ENCODE measurements at regions not wholly inside any gene's neighbourhood (a gene's known extent, or its start where the extent isn't known, plus 50 kb on each side); places are given as distances from the start of the nearest gene placed in this dataset.

- H2BK5ac ChIP-seq (ENCODE audit: low read length): no peak overlapping the region
- H2AFZ ChIP-seq (ENCODE audit: low read length): no peak overlapping the region
- no peak overlapping the region for H4K8ac ChIP-seq (ENCODE audit: low read depth, low read length)
- no peak overlapping the region for H3K4me2 ChIP-seq (ENCODE audit: insufficient read depth, low read length, poor library complexity, severe bottlenecking)
- no peak overlapping the region for H2AK5ac ChIP-seq (ENCODE audit: low read depth, low read length)
- peaks cover 0 to 17% (median 0%) of the 10 kb centered on the region in 3 experiments for H3K27me3 ChIP-seq (ENCODE audit: control insufficient read depth in 3 of 3, insufficient read depth in 3 of 3, low read depth in 1 of 3, low read length in 3 of 3)
- no peak overlapping the region for H4K91ac ChIP-seq (ENCODE audit: low read depth, low read length, poor library complexity)
- DNase-seq (ENCODE audit: low spot score): no peak
- H2BK15ac ChIP-seq (ENCODE audit: low read length): no peak overlapping the region
- H3K14ac ChIP-seq (ENCODE audit: low read length): no peak overlapping the region
- H3K4me3 ChIP-seq (ENCODE audit: low read length in 2 of 2): no peak overlapping the region
- WGBS, 2 donors (ENCODE audit: extremely low coverage in 2 of 2, insufficient read length in 2 of 2, insufficient replicate concordance in 1 of 2): no CpG with 5 or more reads among the region's 3 CpGs
- H3K79me1 ChIP-seq (ENCODE audit: low read depth, low read length): no peaks in the 10 kb centered on the region
- no peak overlapping the region for H2BK12ac ChIP-seq (ENCODE audit: low read length)
- H3K9me3 ChIP-seq (replicated peaks in 1 of 2; ENCODE audit: control insufficient read depth in 2 of 2, insufficient read depth in 1 of 2, low read depth in 1 of 2, low read length in 2 of 2): no peaks in the 10 kb centered on the region
- no peak overlapping the region for H3K23ac ChIP-seq (ENCODE audit: low read depth, low read length, poor library complexity)
- no peak overlapping the region for H3K18ac ChIP-seq (ENCODE audit: low read length)
- H3K4ac ChIP-seq (ENCODE audit: low read length): no peak overlapping the region
- H3K27ac ChIP-seq (replicated peaks; ENCODE audit: low read length): no peak overlapping the region
- H3K9ac ChIP-seq (ENCODE audit: low read depth, low read length, poor library complexity): no peak overlapping the region
- peaks cover 0 to 13% of the 10 kb centered on the region in 2 donors for H3K4me1 ChIP-seq (ENCODE audit: control insufficient read depth in 2 of 2, insufficient read depth in 1 of 2, low read depth in 1 of 2, low read length in 2 of 2)
- no peak overlapping the region for H2BK120ac ChIP-seq (ENCODE audit: low read depth, low read length)
- no peaks in the 10 kb centered on the region for H3K36me3 ChIP-seq (replicated peaks in 1 of 2; ENCODE audit: control insufficient read depth in 2 of 2, insufficient read depth in 2 of 2, low read length in 2 of 2)
Observed at GRCh38 chr5:62007457-62007856, 298.5 kb upstream of the KIF2A start.

GRCh38 chr5:62011089-62011664 is 294.8 kb upstream of the KIF2A start:
- H2BK15ac ChIP-seq (ENCODE audit: low read length): no peak overlapping the region
- no peak overlapping the region for H4K91ac ChIP-seq (ENCODE audit: low read depth, low read length, poor library complexity)
- no peaks in the 10 kb centered on the region for H3K9me3 ChIP-seq (replicated peaks in 1 of 2; ENCODE audit: control insufficient read depth in 2 of 2, insufficient read depth in 1 of 2, low read depth in 1 of 2, low read length in 2 of 2)
- H3K23ac ChIP-seq (ENCODE audit: low read depth, low read length, poor library complexity): no peak overlapping the region
- no peak overlapping the region for H3K14ac ChIP-seq (ENCODE audit: low read length)
- WGBS, 2 donors (ENCODE audit: extremely low coverage in 2 of 2, insufficient read length in 2 of 2, insufficient replicate concordance in 1 of 2): no CpG with 5 or more reads among the region's 5 CpGs
- no peak overlapping the region for H3K4me3 ChIP-seq (ENCODE audit: low read length in 2 of 2)
- H2AFZ ChIP-seq (ENCODE audit: low read length): no peak overlapping the region
- H3K36me3 ChIP-seq (replicated peaks in 1 of 2; ENCODE audit: control insufficient read depth in 2 of 2, insufficient read depth in 2 of 2, low read length in 2 of 2): no peaks in the 10 kb centered on the region
- H2AK5ac ChIP-seq (ENCODE audit: low read depth, low read length): no peak overlapping the region
- H3K4me2 ChIP-seq (ENCODE audit: insufficient read depth, low read length, poor library complexity, severe bottlenecking): no peak overlapping the region
- no peak overlapping the region for H2BK5ac ChIP-seq (ENCODE audit: low read length)
- peak overlapping the region; percentile 79 for H3K27ac ChIP-seq (replicated peaks; ENCODE audit: low read length)
- no peak overlapping the region for H3K4ac ChIP-seq (ENCODE audit: low read length)
- no peaks in the 10 kb centered on the region for H3K79me1 ChIP-seq (ENCODE audit: low read depth, low read length)
- H2BK12ac ChIP-seq (ENCODE audit: low read length): no peak overlapping the region
- H3K9ac ChIP-seq (ENCODE audit: low read depth, low read length, poor library complexity): no peak overlapping the region
- peaks cover 0 to 13% of the 10 kb centered on the region in 2 donors for H3K4me1 ChIP-seq (ENCODE audit: control insufficient read depth in 2 of 2, insufficient read depth in 1 of 2, low read depth in 1 of 2, low read length in 2 of 2)
- no peak overlapping the region for H2BK120ac ChIP-seq (ENCODE audit: low read depth, low read length)
- DNase-seq (ENCODE audit: low spot score): peak; percentile 91
- H3K27me3 ChIP-seq (ENCODE audit: control insufficient read depth in 3 of 3, insufficient read depth in 3 of 3, low read depth in 1 of 3, low read length in 3 of 3): peaks cover 0 to 17% (median 0%) of the 10 kb centered on the region in 3 experiments
- peak overlapping the region; percentile 1 for H3K18ac ChIP-seq (ENCODE audit: low read length)
- H4K8ac ChIP-seq (ENCODE audit: low read depth, low read length): no peak overlapping the region

GRCh38 chr5:62017092-62017491 is 288.9 kb upstream of the KIF2A start:
- H3K4me1 ChIP-seq (ENCODE audit: control insufficient read depth in 2 of 2, insufficient read depth in 1 of 2, low read depth in 1 of 2, low read length in 2 of 2): peaks cover 0 to under 1% of the 10 kb centered on the region in 2 donors

GRCh38 chr5:62029303-62029702 is 276.7 kb upstream of the KIF2A start:
- H2AFZ ChIP-seq (ENCODE audit: low read length): no peak overlapping the region
- H4K91ac ChIP-seq (ENCODE audit: low read depth, low read length, poor library complexity): no peak overlapping the region
- no peak for DNase-seq (ENCODE audit: low spot score)
- H3K9ac ChIP-seq (ENCODE audit: low read depth, low read length, poor library complexity): no peak overlapping the region
- no peak overlapping the region for H2BK5ac ChIP-seq (ENCODE audit: low read length)
- H3K4me2 ChIP-seq (ENCODE audit: insufficient read depth, low read length, poor library complexity, severe bottlenecking): no peak overlapping the region
- no peak overlapping the region for H3K4ac ChIP-seq (ENCODE audit: low read length)
- H3K18ac ChIP-seq (ENCODE audit: low read length): no peak overlapping the region
- no CpG with 5 or more reads among the region's 2 CpGs for WGBS, 2 donors (ENCODE audit: extremely low coverage in 2 of 2, insufficient read length in 2 of 2, insufficient replicate concordance in 1 of 2)
- H3K79me1 ChIP-seq (ENCODE audit: low read depth, low read length): no peaks in the 10 kb centered on the region
- no peak overlapping the region for H2BK15ac ChIP-seq (ENCODE audit: low read length)
- H3K4me1 ChIP-seq (ENCODE audit: control insufficient read depth in 2 of 2, insufficient read depth in 1 of 2, low read depth in 1 of 2, low read length in 2 of 2): no peaks in the 10 kb centered on the region
- H3K27me3 ChIP-seq (ENCODE audit: control insufficient read depth in 3 of 3, insufficient read depth in 3 of 3, low read depth in 1 of 3, low read length in 3 of 3): no peaks in the 10 kb centered on the region
- H3K9me3 ChIP-seq (replicated peaks in 1 of 2; ENCODE audit: control insufficient read depth in 2 of 2, insufficient read depth in 1 of 2, low read depth in 1 of 2, low read length in 2 of 2): no peaks in the 10 kb centered on the region
- H4K8ac ChIP-seq (ENCODE audit: low read depth, low read length): no peak overlapping the region
- H2BK12ac ChIP-seq (ENCODE audit: low read length): no peak overlapping the region
- no peak overlapping the region for H2BK120ac ChIP-seq (ENCODE audit: low read depth, low read length)
- H3K36me3 ChIP-seq (replicated peaks in 1 of 2; ENCODE audit: control insufficient read depth in 2 of 2, insufficient read depth in 2 of 2, low read length in 2 of 2): no peaks in the 10 kb centered on the region
- H3K27ac ChIP-seq (replicated peaks; ENCODE audit: low read length): no peak overlapping the region
- H2AK5ac ChIP-seq (ENCODE audit: low read depth, low read length): no peak overlapping the region
- H3K23ac ChIP-seq (ENCODE audit: low read depth, low read length, poor library complexity): no peak overlapping the region
- H3K14ac ChIP-seq (ENCODE audit: low read length): no peak overlapping the region
- no peak overlapping the region for H3K4me3 ChIP-seq (ENCODE audit: low read length in 2 of 2)

More at GRCh38 chr5:62017092-62017491, 288.9 kb upstream of the KIF2A start:
- no peak overlapping the region for H3K14ac ChIP-seq (ENCODE audit: low read length)
- H3K79me1 ChIP-seq (ENCODE audit: low read depth, low read length): no peaks in the 10 kb centered on the region
- no peaks in the 10 kb centered on the region for H3K36me3 ChIP-seq (replicated peaks in 1 of 2; ENCODE audit: control insufficient read depth in 2 of 2, insufficient read depth in 2 of 2, low read length in 2 of 2)
- no peak overlapping the region for H2BK15ac ChIP-seq (ENCODE audit: low read length)
- H3K4ac ChIP-seq (ENCODE audit: low read length): no peak overlapping the region
- no peak overlapping the region for H3K23ac ChIP-seq (ENCODE audit: low read depth, low read length, poor library complexity)
- no peak for DNase-seq (ENCODE audit: low spot score)
- no peak overlapping the region for H3K4me2 ChIP-seq (ENCODE audit: insufficient read depth, low read length, poor library complexity, severe bottlenecking)
- no CpG with 5 or more reads among the region's 1 CpG for WGBS, 2 donors (ENCODE audit: extremely low coverage in 2 of 2, insufficient read length in 2 of 2, insufficient replicate concordance in 1 of 2)
- H3K9ac ChIP-seq (ENCODE audit: low read depth, low read length, poor library complexity): no peak overlapping the region
- no peak overlapping the region for H4K8ac ChIP-seq (ENCODE audit: low read depth, low read length)
- H2AFZ ChIP-seq (ENCODE audit: low read length): no peak overlapping the region
- no peak overlapping the region for H3K27ac ChIP-seq (replicated peaks; ENCODE audit: low read length)
- no peak overlapping the region for H2BK120ac ChIP-seq (ENCODE audit: low read depth, low read length)
- H4K91ac ChIP-seq (ENCODE audit: low read depth, low read length, poor library complexity): no peak overlapping the region
- no peak overlapping the region for H2AK5ac ChIP-seq (ENCODE audit: low read depth, low read length)
- no peak overlapping the region for H2BK12ac ChIP-seq (ENCODE audit: low read length)
- H3K18ac ChIP-seq (ENCODE audit: low read length): no peak overlapping the region
- H3K27me3 ChIP-seq (ENCODE audit: control insufficient read depth in 3 of 3, insufficient read depth in 3 of 3, low read depth in 1 of 3, low read length in 3 of 3): peaks cover 0 to 2% (median 0%) of the 10 kb centered on the region in 3 experiments
- H3K4me3 ChIP-seq (ENCODE audit: low read length in 2 of 2): no peak overlapping the region
- no peaks in the 10 kb centered on the region for H3K9me3 ChIP-seq (replicated peaks in 1 of 2; ENCODE audit: control insufficient read depth in 2 of 2, insufficient read depth in 1 of 2, low read depth in 1 of 2, low read length in 2 of 2)
- H2BK5ac ChIP-seq (ENCODE audit: low read length): no peak overlapping the region
